ENCODE measurements at regions not wholly inside any gene's neighbourhood (a gene's known extent, or its start where the extent isn't known, plus 50 kb on each side); places are given as distances from the start of the nearest gene placed in this dataset.

DNA sequence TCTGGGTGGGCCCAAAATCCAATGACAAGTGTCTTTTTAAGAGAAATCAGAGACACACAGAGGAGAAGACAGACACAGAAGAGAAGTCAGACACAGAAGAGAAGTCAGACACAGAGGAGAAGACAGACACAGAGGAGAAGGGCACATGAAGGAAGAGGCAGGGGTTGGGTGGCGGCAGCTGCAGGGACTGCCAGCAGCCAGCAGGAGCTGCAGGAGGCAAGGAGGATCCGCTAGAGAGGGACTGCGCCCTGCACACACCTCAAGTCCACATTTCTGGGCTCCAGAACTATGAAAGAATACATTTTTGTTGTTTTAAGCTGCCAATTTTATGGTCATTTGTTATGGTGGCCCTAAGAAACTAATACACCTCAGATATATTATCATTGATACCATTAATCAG lies 140.6 kb downstream of the ZIC5 start:
- H3K27ac Mint-ChIP-seq: no peak overlapping the region
- H3K4me3 Mint-ChIP-seq: no peak overlapping the region
- H3K4me1 Mint-ChIP-seq: no peaks in the 10 kb centered on the region
- H3K9me3 Mint-ChIP-seq: no peaks in the 10 kb centered on the region
- TF ChIP-seq, protein P1, sequence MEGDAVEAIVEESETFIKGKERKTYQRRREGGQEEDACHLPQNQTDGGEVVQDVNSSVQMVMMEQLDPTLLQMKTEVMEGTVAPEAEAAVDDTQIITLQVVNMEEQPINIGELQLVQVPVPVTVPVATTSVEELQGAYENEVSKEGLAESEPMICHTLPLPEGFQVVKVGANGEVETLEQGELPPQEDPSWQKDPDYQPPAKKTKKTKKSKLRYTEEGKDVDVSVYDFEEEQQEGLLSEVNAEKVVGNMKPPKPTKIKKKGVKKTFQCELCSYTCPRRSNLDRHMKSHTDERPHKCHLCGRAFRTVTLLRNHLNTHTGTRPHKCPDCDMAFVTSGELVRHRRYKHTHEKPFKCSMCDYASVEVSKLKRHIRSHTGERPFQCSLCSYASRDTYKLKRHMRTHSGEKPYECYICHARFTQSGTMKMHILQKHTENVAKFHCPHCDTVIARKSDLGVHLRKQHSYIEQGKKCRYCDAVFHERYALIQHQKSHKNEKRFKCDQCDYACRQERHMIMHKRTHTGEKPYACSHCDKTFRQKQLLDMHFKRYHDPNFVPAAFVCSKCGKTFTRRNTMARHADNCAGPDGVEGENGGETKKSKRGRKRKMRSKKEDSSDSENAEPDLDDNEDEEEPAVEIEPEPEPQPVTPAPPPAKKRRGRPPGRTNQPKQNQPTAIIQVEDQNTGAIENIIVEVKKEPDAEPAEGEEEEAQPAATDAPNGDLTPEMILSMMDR (IDR thresholded peaks at IDR 0.05): no peak
- peaks cover 19% of the 10 kb centered on the region for H3K27me3 Mint-ChIP-seq (ENCODE audit: low read depth, poor library complexity)
- no peak for DNase-seq
- no peaks in the 10 kb centered on the region for H3K36me3 Mint-ChIP-seq (ENCODE audit: low read depth)

DNA sequence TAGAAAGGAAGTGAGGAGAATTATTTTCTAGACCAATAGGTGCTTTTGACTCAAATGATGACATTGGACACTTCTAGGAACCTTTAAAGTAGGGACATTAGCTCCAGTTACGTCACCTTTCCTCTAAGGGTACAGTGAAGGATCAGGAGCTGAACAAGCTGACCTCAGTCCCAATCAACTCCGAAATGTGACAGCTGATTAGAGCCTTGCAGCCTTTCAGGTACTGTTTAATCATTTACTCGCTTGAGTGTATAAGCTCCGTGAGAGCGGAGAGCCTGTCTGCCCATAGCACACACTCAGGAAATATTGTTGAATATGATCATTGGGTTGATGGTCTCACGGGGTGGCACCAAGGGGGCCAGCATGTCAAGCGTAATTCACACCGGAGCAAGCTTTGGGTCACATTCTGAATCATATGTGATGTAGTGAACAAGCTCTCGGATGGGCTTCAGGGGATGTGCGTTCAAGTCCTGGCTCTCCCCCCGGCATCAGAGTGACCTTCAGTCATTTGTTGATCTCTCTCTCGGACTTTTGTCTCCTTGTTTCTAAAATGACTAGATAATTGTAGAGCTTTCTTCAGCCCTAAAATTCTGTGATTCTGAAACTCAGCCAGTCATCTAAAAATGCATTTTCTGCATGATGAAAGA lies 141.9 kb downstream of the ZIC5 start:
- no peak overlapping the region for H3K27ac Mint-ChIP-seq

DNA sequence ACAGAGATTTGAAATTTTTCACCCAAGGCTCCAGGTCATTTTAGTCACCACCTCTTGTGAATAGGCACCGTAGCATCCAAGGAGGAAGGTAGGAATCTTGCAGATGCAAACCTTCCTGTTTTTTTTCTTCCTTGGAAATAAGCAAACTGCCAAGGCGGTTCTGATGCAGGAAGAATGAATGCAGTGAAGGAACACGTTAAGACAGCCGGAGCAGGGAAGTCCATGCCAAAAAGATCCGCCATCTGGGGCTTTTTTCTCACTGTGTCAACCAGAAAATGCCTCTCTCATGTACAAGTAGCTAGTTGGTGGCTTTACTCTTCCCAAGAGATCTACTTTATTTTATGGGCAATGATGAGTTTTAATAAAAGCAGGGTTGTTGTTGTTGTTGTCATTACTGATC lies 142.4 kb downstream of the ZIC5 start:
- peaks cover 4% of the 10 kb centered on the region for H3K9me3 Mint-ChIP-seq
- H3K27me3 Mint-ChIP-seq (ENCODE audit: low read depth, poor library complexity): peaks cover 17% of the 10 kb centered on the region
- no peaks in the 10 kb centered on the region for H3K36me3 Mint-ChIP-seq (ENCODE audit: low read depth)
- no peaks in the 10 kb centered on the region for H3K4me1 Mint-ChIP-seq
- no peak overlapping the region for H3K27ac Mint-ChIP-seq
- H3K4me3 Mint-ChIP-seq: no peak overlapping the region
- TF ChIP-seq, protein P1 (IDR thresholded peaks at IDR 0.05): no peak
- no peak for DNase-seq

More for the DNA sequence above, 141.9 kb downstream of the ZIC5 start:
- DNase-seq: no peak
- H3K36me3 Mint-ChIP-seq (ENCODE audit: low read depth): no peaks in the 10 kb centered on the region
- peaks cover 3% of the 10 kb centered on the region for H3K9me3 Mint-ChIP-seq
- H3K4me3 Mint-ChIP-seq: no peak overlapping the region
- peaks cover 17% of the 10 kb centered on the region for H3K27me3 Mint-ChIP-seq (ENCODE audit: low read depth, poor library complexity)
- no peaks in the 10 kb centered on the region for H3K4me1 Mint-ChIP-seq
- TF ChIP-seq, protein P1 (IDR thresholded peaks at IDR 0.05): no peak

DNA sequence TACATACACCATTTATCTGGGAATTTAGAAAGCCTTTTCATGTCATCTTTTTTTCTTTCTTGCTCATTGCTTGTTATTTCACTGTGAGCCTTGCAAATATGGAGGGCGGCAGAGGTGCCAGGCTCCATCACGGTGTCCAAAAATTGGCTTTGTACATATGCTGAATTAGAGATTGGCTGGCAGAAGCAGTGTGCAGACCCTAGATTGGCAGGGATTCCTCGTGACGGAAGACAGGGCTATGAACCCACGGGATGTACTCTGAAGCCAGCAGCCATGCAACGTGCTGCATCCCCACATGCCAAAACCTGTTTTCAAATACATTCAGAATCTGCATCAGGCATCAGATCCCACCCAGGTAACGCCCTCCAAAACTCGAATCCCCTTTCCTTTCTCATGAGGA lies 142.8 kb downstream of the ZIC5 start:
- Mint-ChIP-seq H3K4me1 (no peaks in the 10 kb centered on the region), H3K4me3 (no peak overlapping the region), H3K9me3 (peaks cover 6% of the 10 kb centered on the region), H3K27me3 (ENCODE audit: low read depth, poor library complexity) (peaks cover 17% of the 10 kb centered on the region), H3K27ac (no peak overlapping the region), H3K36me3 (ENCODE audit: low read depth) (no peaks in the 10 kb centered on the region)
- TF ChIP-seq, protein P1 (IDR thresholded peaks at IDR 0.05): no peak
- no peak for DNase-seq

DNA sequence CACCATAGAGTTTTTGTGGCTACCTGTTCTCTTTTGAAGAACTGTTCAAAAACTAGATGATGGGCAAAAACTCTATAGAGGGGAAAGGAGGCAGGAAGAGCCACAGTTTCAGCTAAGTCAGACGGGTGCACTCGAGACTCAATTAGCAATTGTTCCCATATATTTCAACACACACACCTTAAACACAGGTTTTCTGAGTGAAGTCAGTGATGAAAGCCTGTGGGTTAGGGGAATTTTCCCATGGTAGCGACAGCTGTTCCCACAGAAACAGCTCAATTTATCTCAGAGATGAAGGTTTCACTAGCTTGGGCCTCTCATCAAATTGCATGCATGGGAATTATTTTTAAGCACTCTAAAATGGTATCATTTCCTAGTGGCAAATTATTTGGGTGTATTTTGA lies 143.4 kb downstream of the ZIC5 start:
- Mint-ChIP-seq H3K9me3 (peaks cover 9% of the 10 kb centered on the region), H3K4me3 (no peak overlapping the region), H3K4me1 (no peaks in the 10 kb centered on the region), H3K27ac (no peak overlapping the region), H3K36me3 (ENCODE audit: low read depth) (no peaks in the 10 kb centered on the region), H3K27me3 (ENCODE audit: low read depth, poor library complexity) (peaks cover 17% of the 10 kb centered on the region)
- DNase-seq: no peak
- TF ChIP-seq, protein P1 (IDR thresholded peaks at IDR 0.05): no peak
